Upper lobe of left lung (tissue), 4 donors: ENCODE measurements at regions not wholly inside any gene's neighbourhood (a gene's known extent, or its start where the extent isn't known, plus 50 kb on each side); places are given as distances from the start of the nearest gene placed in this dataset.

Experiments
- EP300 ChIP-seq, 4 donors: sonication (generic); formaldehyde crosslinking; IDR thresholded peaks; one replicate each; pipeline ENCODE4 v1.5.1; 2017; ENCODE audit warnings: antibody characterized with exemption in 4 of 4, control low read depth in 2 of 4
- TF ChIP-seq, protein P1 (sequence below), 6 experiments: fragments of 450-650 bp in 4 of 6; fragments of 200-600 bp in 2 of 6; sonication (generic) in 2 of 6; IDR thresholded peaks; one replicate each; pipeline ENCODE4 v1.5.1; 2016 to 2019; ENCODE audit warnings: antibody characterized with exemption in 6 of 6

DNA sequence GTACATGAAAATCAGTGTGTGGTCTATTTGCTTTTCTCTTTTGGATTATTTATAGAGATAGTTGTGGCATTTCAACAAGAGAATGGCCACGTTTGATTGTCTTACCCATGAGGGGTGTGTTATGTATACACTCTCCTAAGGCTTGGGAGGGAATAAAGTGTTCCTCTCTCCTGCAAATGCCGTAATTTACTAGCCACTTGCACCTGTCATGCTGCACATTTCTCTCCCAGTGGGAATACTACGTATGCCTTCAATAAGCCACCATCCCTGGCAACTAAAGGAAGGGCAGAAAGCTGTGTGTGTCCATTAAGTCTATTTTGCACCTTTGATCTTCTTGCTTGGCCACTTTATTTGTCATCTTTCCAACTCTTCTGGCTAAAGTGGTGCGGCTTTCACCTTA is 541.2 kb downstream of the QKI start:
- TF ChIP-seq, protein P1, sequence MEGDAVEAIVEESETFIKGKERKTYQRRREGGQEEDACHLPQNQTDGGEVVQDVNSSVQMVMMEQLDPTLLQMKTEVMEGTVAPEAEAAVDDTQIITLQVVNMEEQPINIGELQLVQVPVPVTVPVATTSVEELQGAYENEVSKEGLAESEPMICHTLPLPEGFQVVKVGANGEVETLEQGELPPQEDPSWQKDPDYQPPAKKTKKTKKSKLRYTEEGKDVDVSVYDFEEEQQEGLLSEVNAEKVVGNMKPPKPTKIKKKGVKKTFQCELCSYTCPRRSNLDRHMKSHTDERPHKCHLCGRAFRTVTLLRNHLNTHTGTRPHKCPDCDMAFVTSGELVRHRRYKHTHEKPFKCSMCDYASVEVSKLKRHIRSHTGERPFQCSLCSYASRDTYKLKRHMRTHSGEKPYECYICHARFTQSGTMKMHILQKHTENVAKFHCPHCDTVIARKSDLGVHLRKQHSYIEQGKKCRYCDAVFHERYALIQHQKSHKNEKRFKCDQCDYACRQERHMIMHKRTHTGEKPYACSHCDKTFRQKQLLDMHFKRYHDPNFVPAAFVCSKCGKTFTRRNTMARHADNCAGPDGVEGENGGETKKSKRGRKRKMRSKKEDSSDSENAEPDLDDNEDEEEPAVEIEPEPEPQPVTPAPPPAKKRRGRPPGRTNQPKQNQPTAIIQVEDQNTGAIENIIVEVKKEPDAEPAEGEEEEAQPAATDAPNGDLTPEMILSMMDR (IDR thresholded peaks at IDR 0.05) = no peak
- TF ChIP-seq EP300 (IDR thresholded peaks at IDR 0.05) = no peak
